ENCODE measurements at regions not wholly inside any gene's neighbourhood (a gene's known extent, or its start where the extent isn't known, plus 50 kb on each side); places are given as distances from the start of the nearest gene placed in this dataset.

DNA sequence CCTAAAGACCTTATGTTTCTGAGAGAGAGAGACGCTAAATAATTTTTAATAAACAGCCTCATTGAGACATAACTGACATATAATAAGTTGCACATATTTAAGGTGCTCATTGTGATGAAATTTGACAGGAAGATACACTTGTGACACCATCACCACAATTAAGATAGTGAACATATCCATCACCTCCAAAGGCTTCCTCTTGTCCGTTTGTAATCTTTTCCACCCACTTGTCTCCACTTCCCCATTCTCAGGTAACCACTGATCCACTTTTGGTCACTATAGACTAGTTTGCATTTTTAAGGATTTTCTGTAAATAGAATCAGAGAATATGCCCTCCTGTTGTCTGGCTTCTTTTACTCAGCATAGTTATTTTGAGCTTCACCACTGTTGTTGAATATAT, 195.1 kb upstream of the WDR11 start:
- TF ChIP-seq ZNF274 (IDR thresholded peaks at IDR 0.05; ENCODE audit: low read depth, low read length): no peak
- Histone ChIP-seq H3K9ac (ENCODE audit: insufficient read length, low read depth) (no peak overlapping the region), H3K36me3 (ENCODE audit: insufficient read depth, insufficient read length, low read length) (no peaks in the 10 kb centered on the region), H3K9me3 (ENCODE audit: insufficient read depth, low read length) (no peaks in the 10 kb centered on the region), H3K4me1 (ENCODE audit: insufficient read depth, insufficient read length) (no peaks in the 10 kb centered on the region), H3K4me3 (ENCODE audit: insufficient read length, low read depth) (no peak overlapping the region), H3K27me3 (ENCODE audit: insufficient read depth, insufficient read length) (no peaks in the 10 kb centered on the region)
- DNase-seq (ENCODE audit: low read depth, low spot score): no peak

DNA sequence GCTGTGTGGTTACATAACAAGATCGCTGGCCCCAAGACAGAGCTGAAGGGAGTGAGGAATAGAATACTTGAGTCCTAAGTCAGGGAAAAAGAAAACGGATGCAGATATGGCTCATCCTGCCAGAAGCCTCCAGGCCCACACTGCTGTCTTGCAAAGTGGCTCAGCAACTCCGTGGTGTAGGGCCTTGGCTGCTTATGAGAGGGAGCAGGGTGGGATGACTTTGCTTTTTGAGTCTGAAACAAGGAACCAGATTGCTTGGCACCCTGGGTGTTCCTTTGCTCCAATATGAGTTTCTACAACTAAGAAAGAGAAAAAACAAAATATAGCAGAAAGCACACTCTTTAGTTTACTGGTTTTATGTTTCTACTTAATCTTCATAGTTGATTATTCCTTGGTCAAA, 193.8 kb upstream of the WDR11 start:
- no peaks in the 10 kb centered on the region for H3K36me3 ChIP-seq (ENCODE audit: insufficient read depth, insufficient read length, low read length)
- no peak for DNase-seq (ENCODE audit: low read depth, low spot score)
- TF ChIP-seq SUZ12 (IDR thresholded peaks at IDR 0.05; ENCODE audit: extremely low read depth, insufficient read depth, insufficient read length): no peak
- TF ChIP-seq YY1 (IDR thresholded peaks at IDR 0.05; ENCODE audit: insufficient read depth, insufficient read length): no peak
- TF ChIP-seq ZNF274 (IDR thresholded peaks at IDR 0.05; ENCODE audit: low read depth, low read length): no peak
- no peak overlapping the region for H3K9ac ChIP-seq (ENCODE audit: insufficient read length, low read depth)
- no peaks in the 10 kb centered on the region for H3K27me3 ChIP-seq (ENCODE audit: insufficient read depth, insufficient read length)
- no peaks in the 10 kb centered on the region for H3K9me3 ChIP-seq (ENCODE audit: insufficient read depth, low read length)
- no peak overlapping the region for H3K4me3 ChIP-seq (ENCODE audit: insufficient read length, low read depth)
- no peaks in the 10 kb centered on the region for H3K4me1 ChIP-seq (ENCODE audit: insufficient read depth, insufficient read length)

GRCh38 chr10:120658943-120659885, 191.9 kb upstream of the WDR11 start:
- TF ChIP-seq YY1 (IDR thresholded peaks at IDR 0.05; ENCODE audit: insufficient read depth, insufficient read length) (no peak), ZNF274 (IDR thresholded peaks at IDR 0.05; ENCODE audit: low read depth, low read length) (no peak), SUZ12 (IDR thresholded peaks at IDR 0.05; ENCODE audit: extremely low read depth, insufficient read depth, insufficient read length) (no peak)
- no peak overlapping the region for H3K9ac ChIP-seq (ENCODE audit: insufficient read length, low read depth)

DNA sequence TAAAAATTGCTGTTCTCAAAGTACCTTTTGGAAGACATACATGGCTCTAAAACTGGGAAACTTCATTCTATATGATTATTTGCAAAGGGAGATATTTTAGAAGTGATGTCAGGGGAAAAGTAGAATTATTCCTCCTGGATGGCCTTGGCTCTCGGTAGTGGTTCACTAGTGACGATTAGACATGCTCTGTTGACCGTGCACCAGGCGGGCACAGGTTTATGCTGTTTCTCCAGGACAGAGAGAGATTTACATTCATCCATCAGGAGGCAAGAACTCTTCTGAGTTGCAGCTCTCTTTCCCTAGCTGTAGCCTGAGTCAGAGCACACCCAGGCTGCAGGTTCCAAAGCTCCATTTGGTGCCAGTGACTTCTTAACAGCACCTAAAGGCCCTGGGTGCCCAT, 184.9 kb upstream of the WDR11 start:
- Histone ChIP-seq H3K27me3 (ENCODE audit: insufficient read depth, insufficient read length) (no peaks in the 10 kb centered on the region), H3K9ac (ENCODE audit: insufficient read length, low read depth) (no peak overlapping the region), H3K36me3 (ENCODE audit: insufficient read depth, insufficient read length, low read length) (no peaks in the 10 kb centered on the region), H3K9me3 (ENCODE audit: insufficient read depth, low read length) (no peaks in the 10 kb centered on the region), H3K4me3 (ENCODE audit: insufficient read length, low read depth) (no peak overlapping the region), H3K4me1 (ENCODE audit: insufficient read depth, insufficient read length) (no peaks in the 10 kb centered on the region)
- DNase-seq (ENCODE audit: low read depth, low spot score): no peak
- TF ChIP-seq SUZ12 (IDR thresholded peaks at IDR 0.05; ENCODE audit: extremely low read depth, insufficient read depth, insufficient read length) (no peak), YY1 (IDR thresholded peaks at IDR 0.05; ENCODE audit: insufficient read depth, insufficient read length) (no peak), ZNF274 (IDR thresholded peaks at IDR 0.05; ENCODE audit: low read depth, low read length) (no peak)

More at GRCh38 chr10:120658943-120659885, 191.9 kb upstream of the WDR11 start:
- Histone ChIP-seq H3K4me1 (ENCODE audit: insufficient read depth, insufficient read length) (no peaks in the 10 kb centered on the region), H3K27me3 (ENCODE audit: insufficient read depth, insufficient read length) (no peaks in the 10 kb centered on the region), H3K9me3 (ENCODE audit: insufficient read depth, low read length) (no peaks in the 10 kb centered on the region), H3K4me3 (ENCODE audit: insufficient read length, low read depth) (no peak overlapping the region), H3K36me3 (ENCODE audit: insufficient read depth, insufficient read length, low read length) (no peaks in the 10 kb centered on the region)
- DNase-seq (ENCODE audit: low read depth, low spot score): no peak

DNA sequence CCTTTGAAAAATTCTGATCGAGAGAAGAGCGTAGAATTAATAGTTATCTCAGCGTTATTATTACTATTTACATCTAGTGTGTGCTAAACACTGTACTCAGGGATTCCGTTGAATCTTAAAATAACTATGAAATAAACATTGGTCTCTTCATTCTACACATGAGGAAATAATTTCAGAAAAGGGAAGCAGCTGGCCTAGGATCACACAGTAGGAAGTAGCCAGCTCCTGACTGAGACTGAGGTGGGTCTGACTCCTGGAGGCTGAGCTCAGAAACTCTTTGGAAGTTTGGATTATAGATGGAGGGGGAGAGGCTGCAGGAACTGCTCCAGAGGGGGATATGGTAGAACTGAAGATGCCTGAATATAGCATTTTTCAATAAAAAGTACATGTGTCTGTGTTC, 183.9 kb upstream of the WDR11 start:
- no peaks in the 10 kb centered on the region for H3K36me3 ChIP-seq (ENCODE audit: insufficient read depth, insufficient read length, low read length)
- TF ChIP-seq SUZ12 (IDR thresholded peaks at IDR 0.05; ENCODE audit: extremely low read depth, insufficient read depth, insufficient read length): no peak
- no peak for TF ChIP-seq YY1 (IDR thresholded peaks at IDR 0.05; ENCODE audit: insufficient read depth, insufficient read length)
- TF ChIP-seq ZNF274 (IDR thresholded peaks at IDR 0.05; ENCODE audit: low read depth, low read length): no peak
- DNase-seq (ENCODE audit: low read depth, low spot score): no peak
- no peak overlapping the region for H3K4me3 ChIP-seq (ENCODE audit: insufficient read length, low read depth)
- H3K27me3 ChIP-seq (ENCODE audit: insufficient read depth, insufficient read length): no peaks in the 10 kb centered on the region
- H3K4me1 ChIP-seq (ENCODE audit: insufficient read depth, insufficient read length): no peaks in the 10 kb centered on the region
- H3K9me3 ChIP-seq (ENCODE audit: insufficient read depth, low read length): no peaks in the 10 kb centered on the region
- H3K9ac ChIP-seq (ENCODE audit: insufficient read length, low read depth): no peak overlapping the region

- Histone ChIP-seq H3K4me1 (ENCODE audit: insufficient read depth, insufficient read length) (no peaks in the 10 kb centered on the region), H3K9me3 (ENCODE audit: insufficient read depth, low read length) (no peaks in the 10 kb centered on the region), H3K36me3 (ENCODE audit: insufficient read depth, insufficient read length, low read length) (no peaks in the 10 kb centered on the region), H3K4me3 (ENCODE audit: insufficient read length, low read depth) (no peak overlapping the region), H3K27me3 (ENCODE audit: insufficient read depth, insufficient read length) (no peaks in the 10 kb centered on the region), H3K9ac (ENCODE audit: insufficient read length, low read depth) (no peak overlapping the region)
- no peak for DNase-seq (ENCODE audit: low read depth, low spot score)
- TF ChIP-seq ZNF274 (IDR thresholded peaks at IDR 0.05; ENCODE audit: low read depth, low read length) (no peak), SUZ12 (IDR thresholded peaks at IDR 0.05; ENCODE audit: extremely low read depth, insufficient read depth, insufficient read length) (no peak), YY1 (IDR thresholded peaks at IDR 0.05; ENCODE audit: insufficient read depth, insufficient read length) (no peak)
These were observed 179.7 kb upstream of the WDR11 start for GRCh38 chr10:120671491-120671890.

DNA sequence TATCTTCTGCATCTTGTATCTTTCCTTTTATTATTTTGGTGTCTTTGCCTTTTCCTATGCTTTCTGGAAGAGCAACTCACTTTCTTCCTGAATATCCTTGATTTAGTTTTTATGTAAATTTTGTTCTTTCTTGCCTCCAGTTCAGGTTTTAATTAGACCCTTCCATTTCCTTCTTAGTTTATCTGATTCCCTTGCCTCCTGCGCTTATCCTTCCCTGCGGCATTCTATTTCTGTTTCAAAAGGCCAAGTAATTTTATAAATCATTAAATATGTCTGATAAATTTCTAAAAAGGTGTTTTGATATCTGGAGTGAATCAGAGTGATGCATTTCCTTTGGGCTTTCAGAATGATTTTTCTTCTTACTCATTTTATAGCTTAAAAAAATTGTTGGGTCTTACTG, 167.7 kb upstream of the WDR11 start:
- no peaks in the 10 kb centered on the region for H3K4me1 ChIP-seq (ENCODE audit: insufficient read depth, insufficient read length)
- no peak for TF ChIP-seq SUZ12 (IDR thresholded peaks at IDR 0.05; ENCODE audit: extremely low read depth, insufficient read depth, insufficient read length)
- TF ChIP-seq ZNF274 (IDR thresholded peaks at IDR 0.05; ENCODE audit: low read depth, low read length): no peak
- no peak for TF ChIP-seq YY1 (IDR thresholded peaks at IDR 0.05; ENCODE audit: insufficient read depth, insufficient read length)
- H3K9ac ChIP-seq (ENCODE audit: insufficient read length, low read depth): no peak overlapping the region
- H3K9me3 ChIP-seq (ENCODE audit: insufficient read depth, low read length): peaks cover 3% of the 10 kb centered on the region; the same call in 1 of the 2 replicates
- no peak overlapping the region for H3K4me3 ChIP-seq (ENCODE audit: insufficient read length, low read depth)
- no peaks in the 10 kb centered on the region for H3K27me3 ChIP-seq (ENCODE audit: insufficient read depth, insufficient read length)
- H3K36me3 ChIP-seq (ENCODE audit: insufficient read depth, insufficient read length, low read length): no peaks in the 10 kb centered on the region
- no peak for DNase-seq (ENCODE audit: low read depth, low spot score)

Measured in NT2/D1 (cell line).